ENCODE measurements at regions not wholly inside any gene's neighbourhood (a gene's known extent, or its start where the extent isn't known, plus 50 kb on each side); places are given as distances from the start of the nearest gene placed in this dataset.

DNA sequence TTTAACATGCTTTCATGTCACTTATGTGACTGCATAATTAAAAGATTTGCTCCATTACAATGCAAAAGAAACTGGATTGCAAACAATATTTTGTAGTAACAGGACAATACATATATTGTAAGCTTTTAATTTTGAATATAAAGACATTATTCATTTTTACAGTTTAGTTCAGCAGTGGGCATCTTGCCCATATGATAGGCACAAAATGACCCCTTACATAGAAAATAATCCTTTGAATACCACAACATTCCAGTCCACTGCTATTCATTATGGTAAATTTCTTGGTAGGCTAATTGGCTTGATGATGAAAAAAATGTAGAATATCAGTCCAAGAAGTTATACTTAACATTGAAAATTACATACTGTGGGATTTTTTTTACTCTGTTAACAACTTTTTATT lies 74.1 kb upstream of the LAMA2 start:
- no peak overlapping the region for H2AFZ ChIP-seq (ENCODE audit: control insufficient read depth, low read length)
- DNase-seq (ENCODE audit: low read depth, low spot score) (no peak), FAIRE-seq (no peak)
- no peaks in the 10 kb centered on the region for H3K36me3 ChIP-seq (ENCODE audit: control insufficient read depth in 2 of 2, extremely low read depth in 1 of 2, insufficient read depth in 2 of 2, low read length in 2 of 2)
- TF ChIP-seq, protein P1, sequence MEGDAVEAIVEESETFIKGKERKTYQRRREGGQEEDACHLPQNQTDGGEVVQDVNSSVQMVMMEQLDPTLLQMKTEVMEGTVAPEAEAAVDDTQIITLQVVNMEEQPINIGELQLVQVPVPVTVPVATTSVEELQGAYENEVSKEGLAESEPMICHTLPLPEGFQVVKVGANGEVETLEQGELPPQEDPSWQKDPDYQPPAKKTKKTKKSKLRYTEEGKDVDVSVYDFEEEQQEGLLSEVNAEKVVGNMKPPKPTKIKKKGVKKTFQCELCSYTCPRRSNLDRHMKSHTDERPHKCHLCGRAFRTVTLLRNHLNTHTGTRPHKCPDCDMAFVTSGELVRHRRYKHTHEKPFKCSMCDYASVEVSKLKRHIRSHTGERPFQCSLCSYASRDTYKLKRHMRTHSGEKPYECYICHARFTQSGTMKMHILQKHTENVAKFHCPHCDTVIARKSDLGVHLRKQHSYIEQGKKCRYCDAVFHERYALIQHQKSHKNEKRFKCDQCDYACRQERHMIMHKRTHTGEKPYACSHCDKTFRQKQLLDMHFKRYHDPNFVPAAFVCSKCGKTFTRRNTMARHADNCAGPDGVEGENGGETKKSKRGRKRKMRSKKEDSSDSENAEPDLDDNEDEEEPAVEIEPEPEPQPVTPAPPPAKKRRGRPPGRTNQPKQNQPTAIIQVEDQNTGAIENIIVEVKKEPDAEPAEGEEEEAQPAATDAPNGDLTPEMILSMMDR (optimal IDR thresholded peaks at IDR 0.05 in 1 of 3, IDR thresholded peaks at IDR 0.05 in 1 of 3, conservative IDR thresholded peaks at IDR 0.05 in 1 of 3; ENCODE audit: extremely low read depth in 1 of 3, insufficient read depth in 2 of 3, low read length in 3 of 3), result no peak
- TF ChIP-seq EZH2 (IDR thresholded peaks at IDR 0.05; ENCODE audit: low read length), result no peak
- H3K4me2 ChIP-seq (ENCODE audit: control insufficient read depth, extremely low read depth, insufficient read depth, low read depth, low read length), result no peak overlapping the region
- no peak overlapping the region for H3K9ac ChIP-seq (ENCODE audit: control insufficient read depth, extremely low read depth, insufficient read depth, low read length)
- dilution Hi-C loops (cut with MboI; ENCODE audit: extremely low pct_ligation_motif_present, low sequenced_read_pairs), result loop anchor here (25.0 kb wide), 1 partner anchor 453 kb away; no protein-coding TSS in a partner anchor
- no peaks in the 10 kb centered on the region for H3K4me1 ChIP-seq (ENCODE audit: control insufficient read depth, extremely low read depth, insufficient read depth, low read length)
- no peaks in the 10 kb centered on the region for H4K20me1 ChIP-seq (ENCODE audit: control insufficient read depth, extremely low read depth, insufficient read depth, low read length)
- peaks cover 7% of the 10 kb centered on the region for H3K27me3 ChIP-seq (ENCODE audit: control insufficient read depth, extremely low read depth, insufficient read depth, low read length)
- no peak overlapping the region for H3K4me3 ChIP-seq (ENCODE audit: control insufficient read depth in 2 of 3, extremely low read depth in 1 of 3, insufficient read depth in 2 of 3, low read depth in 1 of 3, low read length in 3 of 3)
- no peak overlapping the region for H3K27ac ChIP-seq (ENCODE audit: control insufficient read depth, insufficient read depth, low read length)
- no peaks in the 10 kb centered on the region for H3K79me2 ChIP-seq (ENCODE audit: control insufficient read depth, insufficient read depth, low read length)
- no peaks in the 10 kb centered on the region for H3K9me3 ChIP-seq (ENCODE audit: control insufficient read depth, low read depth, low read length)
- no peaks in the 10 kb centered on the region for H3K9me1 ChIP-seq (ENCODE audit: control insufficient read depth, extremely low read depth, insufficient read depth, low read length)

DNA sequence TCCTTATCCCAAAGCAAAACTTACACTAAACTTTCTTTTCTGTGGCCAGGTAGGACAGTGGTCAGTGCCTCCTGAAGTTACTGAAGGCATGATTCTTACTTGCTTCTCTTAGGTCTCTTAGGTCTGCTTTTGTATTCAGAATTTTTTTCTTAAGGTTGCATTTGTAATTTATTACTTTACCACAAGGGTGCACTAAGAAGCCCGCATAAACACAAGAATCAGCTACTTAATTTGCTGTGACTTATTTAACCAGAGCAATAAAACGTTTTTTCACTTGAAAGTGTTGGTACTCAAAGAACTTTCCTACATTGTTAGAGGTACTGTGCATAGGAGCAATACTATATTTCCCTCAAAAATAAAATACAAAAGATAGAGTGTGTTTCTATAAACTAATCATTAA lies 75.4 kb upstream of the LAMA2 start:
- Histone ChIP-seq H3K9me1 (ENCODE audit: control insufficient read depth, extremely low read depth, insufficient read depth, low read length) (no peaks in the 10 kb centered on the region), H3K36me3 (ENCODE audit: control insufficient read depth in 2 of 2, extremely low read depth in 1 of 2, insufficient read depth in 2 of 2, low read length in 2 of 2) (no peaks in the 10 kb centered on the region), H3K9ac (ENCODE audit: control insufficient read depth, extremely low read depth, insufficient read depth, low read length) (no peak overlapping the region), H3K4me1 (ENCODE audit: control insufficient read depth, extremely low read depth, insufficient read depth, low read length) (no peaks in the 10 kb centered on the region), H3K79me2 (ENCODE audit: control insufficient read depth, insufficient read depth, low read length) (no peaks in the 10 kb centered on the region), H4K20me1 (ENCODE audit: control insufficient read depth, extremely low read depth, insufficient read depth, low read length) (no peaks in the 10 kb centered on the region), H3K9me3 (ENCODE audit: control insufficient read depth, low read depth, low read length) (no peaks in the 10 kb centered on the region), H2AFZ (ENCODE audit: control insufficient read depth, low read length) (no peak overlapping the region), H3K4me2 (ENCODE audit: control insufficient read depth, extremely low read depth, insufficient read depth, low read depth, low read length) (no peak overlapping the region), H3K27me3 (ENCODE audit: control insufficient read depth, extremely low read depth, insufficient read depth, low read length) (no peaks in the 10 kb centered on the region), H3K27ac (ENCODE audit: control insufficient read depth, insufficient read depth, low read length) (no peak overlapping the region), H3K4me3 (ENCODE audit: control insufficient read depth in 2 of 3, extremely low read depth in 1 of 3, insufficient read depth in 2 of 3, low read depth in 1 of 3, low read length in 3 of 3) (no peak overlapping the region)
- FAIRE-seq, result no peak
- TF ChIP-seq, protein P1 (optimal IDR thresholded peaks at IDR 0.05 in 1 of 3, IDR thresholded peaks at IDR 0.05 in 1 of 3, conservative IDR thresholded peaks at IDR 0.05 in 1 of 3; ENCODE audit: extremely low read depth in 1 of 3, insufficient read depth in 2 of 3, low read length in 3 of 3), result peak in 1 of 3 experiments; percentile 33
- no peak for TF ChIP-seq EZH2 (IDR thresholded peaks at IDR 0.05; ENCODE audit: low read length)
- dilution Hi-C loops (cut with MboI; ENCODE audit: extremely low pct_ligation_motif_present, low sequenced_read_pairs), result loop anchor here (25.0 kb wide), 1 partner anchor 455 kb away; no protein-coding TSS in a partner anchor
- no peak for DNase-seq (ENCODE audit: low read depth, low spot score)
